Breast epithelium (tissue), 4 donors: ENCODE measurements at regions not wholly inside any gene's neighbourhood (a gene's known extent, or its start where the extent isn't known, plus 50 kb on each side); places are given as distances from the start of the nearest gene placed in this dataset.
"Not testable (repeated sequence)": the region's sequence is repeated elsewhere in the genome, so short reads cannot be mapped to it uniquely, and the experiment has no call there.

Source experiments
- DNase-seq, 2 donors: peaks; one replicate each; pipeline ENCODE4 v3.0.0-alpha.2; 2019; ENCODE audit warnings: low spot score in 2 of 2
- H3K27ac ChIP-seq, 2 donors: fragments of 200-600 bp; sonication (generic) in 1 of 2; one replicate each; pipeline ENCODE4 v1.5.1; 2016 to 2019; ENCODE audit warnings: mild to moderate bottlenecking in 1 of 2
- H3K27me3 ChIP-seq, 2 donors: fragments of 200-600 bp; sonication (generic) in 1 of 2; one replicate each; pipeline versions ENCODE4 v1.5.1 to v1.6.0; 2017 to 2019; ENCODE audit warnings: control low read depth in 1 of 2, mild to moderate bottlenecking in 1 of 2
- H3K36me3 ChIP-seq: fragments of 200-600 bp; one replicate; pipeline ENCODE4 v1.5.1; 2019
- H3K4me1 ChIP-seq, 2 donors: fragments of 200-600 bp; sonication (generic); one replicate each; pipeline ENCODE4 v1.5.1; 2016 to 2019; ENCODE audit warnings: control low read depth in 1 of 2
- H3K4me3 ChIP-seq, 3 donors: fragments of 200-600 bp; sonication (generic); 1 replicate in 2 of 3; 2 replicates in 1 of 3; pipeline ENCODE4 v1.5.1; 2016 to 2019; ENCODE audit warnings: mild to moderate bottlenecking in 3 of 3, moderate library complexity in 2 of 3
- H3K9me3 ChIP-seq, 2 donors: fragments of 200-600 bp; sonication (generic) in 1 of 2; one replicate each; pipeline ENCODE4 v1.5.1; 2016 to 2019; ENCODE audit warnings: control low read depth in 1 of 2
- POLR2A ChIP-seq: fragments of 450-650 bp; IDR thresholded peaks from one replicate; pipeline ENCODE4 v1.6.1; 2016; ENCODE audit warnings: antibody characterized with exemption, mild to moderate bottlenecking, moderate library complexity
- POLR2AphosphoS5 ChIP-seq, 3 donors: sonication (generic); formaldehyde crosslinking; IDR thresholded peaks; one replicate each; pipeline ENCODE4 v1.6.1; 2017; ENCODE audit warnings: antibody characterized with exemption in 3 of 3
- intact Hi-C: fragments of 100-400 bp; cut with DNase I; formaldehyde crosslinking; loops from one replicate; pipeline ENCODE4 v1.15.1; 2023; ENCODE audit warnings: low total_unique reads
- TF ChIP-seq, protein P1 (sequence below), 3 donors: fragments of 450-650 bp; IDR thresholded peaks; one replicate each; pipeline ENCODE4 v1.5.1; 2016 to 2017; ENCODE audit warnings: antibody characterized with exemption in 3 of 3, mild to moderate bottlenecking in 3 of 3, moderate library complexity in 3 of 3

DNA sequence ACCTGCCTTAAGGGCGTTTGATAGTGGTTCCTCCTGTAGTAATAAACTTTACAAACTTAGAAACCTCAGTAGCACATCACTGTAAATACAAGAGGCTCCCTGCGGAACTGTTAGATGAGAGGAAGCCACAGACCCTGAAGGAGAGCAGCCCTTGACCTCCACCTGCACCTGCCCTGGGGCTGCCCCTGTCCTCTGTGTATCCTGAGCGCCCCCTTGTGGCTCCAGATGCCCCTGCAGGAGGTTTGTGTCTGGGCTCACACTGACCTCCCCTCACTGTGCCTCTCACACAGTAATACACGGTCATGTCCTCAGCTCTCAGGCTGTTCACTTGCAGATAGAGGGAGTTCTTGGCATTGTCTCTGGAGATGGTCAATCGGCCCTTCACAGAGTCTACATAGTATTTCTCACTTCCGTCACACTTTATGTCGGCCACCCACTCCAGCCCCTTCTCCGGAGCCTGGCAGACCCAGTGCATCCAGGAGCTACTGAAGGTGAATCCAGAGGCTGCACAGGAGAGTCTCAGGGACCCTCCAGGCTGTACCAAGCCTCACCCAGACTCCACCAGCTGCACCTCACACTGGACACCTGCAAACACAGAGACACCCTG, 1059.8 kb downstream of the TMEM121 start:
- no peak for TF ChIP-seq POLR2AphosphoS5 (IDR thresholded peaks at IDR 0.05)
- TF ChIP-seq, protein P1, sequence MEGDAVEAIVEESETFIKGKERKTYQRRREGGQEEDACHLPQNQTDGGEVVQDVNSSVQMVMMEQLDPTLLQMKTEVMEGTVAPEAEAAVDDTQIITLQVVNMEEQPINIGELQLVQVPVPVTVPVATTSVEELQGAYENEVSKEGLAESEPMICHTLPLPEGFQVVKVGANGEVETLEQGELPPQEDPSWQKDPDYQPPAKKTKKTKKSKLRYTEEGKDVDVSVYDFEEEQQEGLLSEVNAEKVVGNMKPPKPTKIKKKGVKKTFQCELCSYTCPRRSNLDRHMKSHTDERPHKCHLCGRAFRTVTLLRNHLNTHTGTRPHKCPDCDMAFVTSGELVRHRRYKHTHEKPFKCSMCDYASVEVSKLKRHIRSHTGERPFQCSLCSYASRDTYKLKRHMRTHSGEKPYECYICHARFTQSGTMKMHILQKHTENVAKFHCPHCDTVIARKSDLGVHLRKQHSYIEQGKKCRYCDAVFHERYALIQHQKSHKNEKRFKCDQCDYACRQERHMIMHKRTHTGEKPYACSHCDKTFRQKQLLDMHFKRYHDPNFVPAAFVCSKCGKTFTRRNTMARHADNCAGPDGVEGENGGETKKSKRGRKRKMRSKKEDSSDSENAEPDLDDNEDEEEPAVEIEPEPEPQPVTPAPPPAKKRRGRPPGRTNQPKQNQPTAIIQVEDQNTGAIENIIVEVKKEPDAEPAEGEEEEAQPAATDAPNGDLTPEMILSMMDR (IDR thresholded peaks at IDR 0.05) = no peak
- no peak for TF ChIP-seq POLR2A
- intact Hi-C loops = no loop called here

GRCh38 chr14:106591539-106591938, 1065.2 kb downstream of the TMEM121 start:
- H3K9me3 ChIP-seq, H3K4me3 ChIP-seq, H3K36me3 ChIP-seq, H3K4me1 ChIP-seq, H3K27ac ChIP-seq, H3K27me3 ChIP-seq, DNase-seq, intact Hi-C loops: not testable (repeated sequence)

More for the DNA sequence above, 1059.8 kb downstream of the TMEM121 start:
- Histone ChIP-seq H3K4me3 (no peak overlapping the region), H3K9me3 (no peaks in the 10 kb centered on the region), H3K27ac (no peak overlapping the region), H3K4me1 (no peaks in the 10 kb centered on the region), H3K36me3 (no peaks in the 10 kb centered on the region), H3K27me3 (peaks cover 0 to 9% of the 10 kb centered on the region in 2 donors)
- no peak for DNase-seq

DNA sequence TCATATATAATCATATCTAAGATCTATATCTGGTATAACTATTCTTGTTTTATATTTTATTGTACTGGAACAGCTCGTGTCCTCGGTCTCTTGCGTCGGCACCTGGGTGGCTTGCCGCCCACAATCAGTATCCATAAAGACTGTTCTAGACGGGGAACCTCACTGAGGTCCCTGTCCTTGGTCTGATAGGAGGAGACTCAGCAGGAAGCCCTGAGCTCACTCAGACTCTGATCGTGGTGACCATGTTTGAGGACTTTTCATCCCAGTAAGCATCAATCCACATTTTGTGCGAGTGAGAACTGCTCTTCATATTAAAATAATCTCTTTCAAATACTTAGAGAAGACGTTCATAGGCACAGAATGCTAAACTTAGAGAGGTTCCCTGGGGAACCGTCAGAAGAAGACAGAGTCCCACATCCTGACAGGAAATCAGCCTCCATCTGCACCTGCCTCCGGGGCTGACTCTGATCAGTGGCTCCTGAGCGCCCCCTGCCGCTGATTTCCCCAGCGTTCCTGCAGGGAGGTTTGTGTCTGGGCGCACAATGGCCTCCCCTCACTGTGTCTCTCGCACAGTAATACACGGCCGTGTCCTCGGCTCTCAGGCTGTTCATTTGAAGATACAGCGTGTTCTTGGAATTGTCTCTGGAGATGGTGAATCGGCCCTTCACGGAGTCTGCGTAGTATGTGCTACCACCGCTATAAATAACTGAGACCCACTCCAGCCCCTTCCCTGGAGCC, 1065.9 kb downstream of the TMEM121 start:
- H3K27ac ChIP-seq, H3K4me1 ChIP-seq, H3K27me3 ChIP-seq, H3K9me3 ChIP-seq, DNase-seq, intact Hi-C loops, H3K36me3 ChIP-seq, H3K4me3 ChIP-seq: not testable (repeated sequence)

GRCh38 chr14:106599209-106599608, 1072.8 kb downstream of the TMEM121 start:
- no peak for DNase-seq
- Histone ChIP-seq H3K27me3 (peaks cover 0 to 8% of the 10 kb centered on the region in 2 donors), H3K9me3 (no peaks in the 10 kb centered on the region), H3K36me3 (no peaks in the 10 kb centered on the region), H3K27ac (no peak overlapping the region), H3K4me1 (no peaks in the 10 kb centered on the region), H3K4me3 (no peak overlapping the region)
- intact Hi-C loops = no loop called here
- TF ChIP-seq POLR2A (no peak), POLR2AphosphoS5 (IDR thresholded peaks at IDR 0.05) (no peak)
- TF ChIP-seq, protein P1 (IDR thresholded peaks at IDR 0.05) = no peak

DNA sequence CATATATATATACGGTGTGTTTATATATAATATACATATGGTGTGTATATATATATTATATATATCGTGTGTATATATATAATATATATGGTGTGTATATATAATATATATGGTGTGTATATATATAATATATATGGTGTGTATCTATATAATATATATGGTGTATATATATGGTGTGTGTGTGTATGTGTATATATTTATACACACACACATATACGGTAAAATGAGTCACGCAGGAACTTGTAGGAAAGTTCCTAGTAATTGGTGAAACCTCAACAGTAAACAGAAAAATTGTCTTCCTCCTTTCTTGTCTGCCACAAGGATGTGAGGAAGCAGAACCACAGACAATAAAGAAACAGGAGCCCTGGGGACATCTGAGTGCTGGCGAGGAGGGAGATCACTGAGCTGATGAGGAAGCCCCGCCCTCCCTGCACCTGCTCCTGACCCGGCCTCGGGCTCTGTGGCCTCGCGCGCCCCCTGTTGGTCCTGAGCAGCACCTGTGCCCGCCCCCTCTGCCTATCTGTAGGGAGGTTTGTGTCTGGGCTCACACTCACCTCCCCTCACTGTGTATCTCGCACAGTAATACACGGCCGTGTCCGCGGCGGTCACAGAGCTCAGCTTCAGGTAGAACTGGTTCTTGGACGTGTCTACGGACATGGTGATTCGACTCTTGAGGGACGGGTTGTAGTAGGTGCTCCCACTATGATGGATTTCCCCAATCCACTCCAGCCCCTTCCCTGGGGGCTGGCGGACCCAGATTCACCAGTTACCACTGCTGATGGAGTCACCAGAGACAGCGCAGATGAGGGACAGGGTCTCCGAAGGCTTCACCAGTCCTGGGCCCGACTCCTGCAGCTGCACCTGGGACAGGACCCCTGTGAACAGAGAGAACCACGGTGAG, 1079.4 kb downstream of the TMEM121 start:
- H3K9me3 ChIP-seq = no peaks in the 10 kb centered on the region
- H3K36me3 ChIP-seq = no peaks in the 10 kb centered on the region
- intact Hi-C loops = no loop called here
- TF ChIP-seq, protein P1 (IDR thresholded peaks at IDR 0.05) = no peak
- TF ChIP-seq POLR2A (no peak), POLR2AphosphoS5 (IDR thresholded peaks at IDR 0.05) (no peak)
- no peak overlapping the region for H3K27ac ChIP-seq
- DNase-seq = no peak
- H3K4me1 ChIP-seq = no peaks in the 10 kb centered on the region
- H3K4me3 ChIP-seq = no peak overlapping the region
- peaks cover 0 to 17% of the 10 kb centered on the region in 2 donors for H3K27me3 ChIP-seq

DNA sequence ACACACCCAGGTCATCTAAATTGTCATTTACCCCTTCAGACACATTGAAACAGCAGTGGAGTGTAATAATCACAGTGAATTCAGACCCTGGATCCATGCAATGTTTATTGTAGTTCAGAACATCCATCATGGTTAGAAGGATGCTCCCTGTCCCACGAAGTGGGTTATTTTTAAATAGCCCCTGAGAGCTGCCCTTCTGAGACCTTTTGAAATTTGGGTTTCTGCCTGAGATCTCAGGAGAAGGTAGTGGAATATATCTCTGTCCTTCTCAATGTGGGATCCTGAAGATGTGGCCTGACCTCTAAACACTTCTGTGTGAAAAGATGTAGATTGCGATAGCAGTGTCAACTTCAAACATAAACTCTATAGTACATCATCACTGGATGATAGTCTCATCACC, 1080.6 kb downstream of the TMEM121 start:
- Histone ChIP-seq H3K27me3 (peaks cover 0 to 17% of the 10 kb centered on the region in 2 donors), H3K36me3 (no peaks in the 10 kb centered on the region), H3K9me3 (no peaks in the 10 kb centered on the region), H3K27ac (no peak overlapping the region), H3K4me3 (no peak overlapping the region), H3K4me1 (no peaks in the 10 kb centered on the region)
- no peak for DNase-seq
- intact Hi-C loops = no loop called here
- TF ChIP-seq, protein P1 (IDR thresholded peaks at IDR 0.05) = no peak
- no peak for TF ChIP-seq POLR2AphosphoS5 (IDR thresholded peaks at IDR 0.05)
- TF ChIP-seq POLR2A = no peak
